ENCODE measurements at regions not wholly inside any gene's neighbourhood (a gene's known extent, or its start where the extent isn't known, plus 50 kb on each side); places are given as distances from the start of the nearest gene placed in this dataset.

DNA sequence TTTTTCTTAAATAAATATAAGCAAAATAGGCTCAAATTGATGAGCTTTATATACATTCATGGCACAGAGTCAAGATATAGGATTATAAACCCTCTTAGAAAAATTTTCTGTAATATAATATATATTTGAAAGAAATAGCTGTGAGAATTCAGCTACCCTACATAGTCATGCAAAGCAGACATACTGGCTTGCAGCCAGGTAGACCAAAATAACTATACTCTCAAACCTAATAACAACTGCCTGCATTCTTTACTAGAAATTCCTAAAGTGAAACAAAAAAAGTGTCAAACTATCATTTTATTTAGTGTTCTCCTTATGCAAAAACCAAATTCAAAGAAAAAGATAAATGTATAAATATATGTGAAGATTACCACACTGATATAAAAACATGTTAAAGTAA is 1390.2 kb downstream of the C4orf33 start:
- no peak for DNase-seq (ENCODE audit: low spot score)
- ChIA-PET CTCF (interaction anchor here (0.6 kb wide), 1 partner anchor 178 kb away, joined by 3 read pairs; no protein-coding TSS in a partner anchor), POLR2A (ENCODE audit: low non-redundant PET) (no interaction called here)
- H3K27ac ChIP-seq: no peak overlapping the region
- TF ChIP-seq, protein P1, sequence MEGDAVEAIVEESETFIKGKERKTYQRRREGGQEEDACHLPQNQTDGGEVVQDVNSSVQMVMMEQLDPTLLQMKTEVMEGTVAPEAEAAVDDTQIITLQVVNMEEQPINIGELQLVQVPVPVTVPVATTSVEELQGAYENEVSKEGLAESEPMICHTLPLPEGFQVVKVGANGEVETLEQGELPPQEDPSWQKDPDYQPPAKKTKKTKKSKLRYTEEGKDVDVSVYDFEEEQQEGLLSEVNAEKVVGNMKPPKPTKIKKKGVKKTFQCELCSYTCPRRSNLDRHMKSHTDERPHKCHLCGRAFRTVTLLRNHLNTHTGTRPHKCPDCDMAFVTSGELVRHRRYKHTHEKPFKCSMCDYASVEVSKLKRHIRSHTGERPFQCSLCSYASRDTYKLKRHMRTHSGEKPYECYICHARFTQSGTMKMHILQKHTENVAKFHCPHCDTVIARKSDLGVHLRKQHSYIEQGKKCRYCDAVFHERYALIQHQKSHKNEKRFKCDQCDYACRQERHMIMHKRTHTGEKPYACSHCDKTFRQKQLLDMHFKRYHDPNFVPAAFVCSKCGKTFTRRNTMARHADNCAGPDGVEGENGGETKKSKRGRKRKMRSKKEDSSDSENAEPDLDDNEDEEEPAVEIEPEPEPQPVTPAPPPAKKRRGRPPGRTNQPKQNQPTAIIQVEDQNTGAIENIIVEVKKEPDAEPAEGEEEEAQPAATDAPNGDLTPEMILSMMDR (conservative IDR thresholded peaks at IDR 0.05; ENCODE audit: low read depth): no peak

DNA sequence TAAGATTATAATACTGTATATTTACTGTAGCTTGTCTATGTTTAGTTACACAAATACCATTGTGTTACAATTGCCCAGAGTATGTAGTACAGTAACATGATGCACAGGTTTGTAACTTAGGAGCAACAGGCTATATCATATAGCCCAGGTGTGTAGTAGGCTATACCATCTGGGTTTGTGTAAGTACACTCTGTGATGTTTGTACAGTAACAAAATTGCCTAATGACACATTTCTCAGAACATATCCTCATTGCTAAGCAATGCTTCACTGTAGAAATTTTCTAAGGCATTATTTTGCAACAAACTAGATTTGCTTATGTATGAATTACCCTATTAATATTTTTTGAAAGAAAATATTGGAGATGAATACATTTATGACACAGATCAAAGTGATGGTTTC is 1390.9 kb downstream of the C4orf33 start:
- DNase-seq (ENCODE audit: low spot score): no peak
- TF ChIP-seq, protein P1 (conservative IDR thresholded peaks at IDR 0.05; ENCODE audit: low read depth): no peak
- H3K27ac ChIP-seq: no peak overlapping the region
- ChIA-PET POLR2A (ENCODE audit: low non-redundant PET) (no interaction called here), CTCF (no interaction called here)

DNA sequence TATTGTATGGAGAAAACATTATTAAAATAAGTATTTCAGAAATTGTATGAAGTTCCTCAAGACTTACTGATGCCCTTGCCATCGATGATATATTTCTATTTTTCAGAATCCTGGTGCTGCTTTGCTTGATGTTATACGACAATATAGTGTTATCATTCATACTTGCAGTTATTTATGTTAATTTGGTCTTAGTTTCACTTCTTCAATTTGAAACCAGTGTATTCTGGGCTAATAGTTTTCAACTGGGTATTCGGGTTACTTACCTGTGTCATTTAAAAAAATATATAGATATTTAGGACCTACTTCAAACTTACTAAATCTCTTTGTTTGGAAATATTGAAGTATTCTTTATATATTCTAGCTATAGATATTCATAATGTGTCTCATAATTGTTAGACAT is 1414.7 kb downstream of the C4orf33 start:
- CTCF ChIA-PET: interaction anchor here (0.7 kb wide), 1 partner anchor 15 kb away, joined by 3 read pairs; no protein-coding TSS in a partner anchor
- TF ChIP-seq, protein P1 (conservative IDR thresholded peaks at IDR 0.05; ENCODE audit: low read depth): no peak
- no peak for DNase-seq (ENCODE audit: low spot score)
- POLR2A ChIA-PET (ENCODE audit: low non-redundant PET): no interaction called here
- H3K27ac ChIP-seq: no peak overlapping the region

DNA sequence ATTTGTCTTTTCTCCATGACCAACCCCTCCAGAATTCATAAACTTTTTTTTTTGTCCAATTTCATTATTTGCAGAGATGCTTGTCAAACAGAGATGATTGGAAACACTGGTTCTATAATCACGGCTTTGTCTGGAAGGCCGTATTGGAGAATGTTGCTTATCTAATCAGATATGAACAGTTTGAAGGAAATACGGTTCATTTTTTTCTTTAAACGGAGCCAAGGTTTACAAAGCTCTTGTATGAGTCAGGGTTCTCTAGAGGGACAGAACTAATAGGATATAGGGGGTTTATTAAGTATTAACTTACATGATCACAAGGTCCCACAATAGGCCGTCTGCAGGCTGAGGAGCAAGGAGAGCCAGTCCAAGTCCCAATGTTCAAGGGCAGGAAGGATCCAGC is 1415.8 kb downstream of the C4orf33 start:
- TF ChIP-seq, protein P1 (conservative IDR thresholded peaks at IDR 0.05; ENCODE audit: low read depth): no peak
- POLR2A ChIA-PET (ENCODE audit: low non-redundant PET): no interaction called here
- H3K27ac ChIP-seq: no peak overlapping the region
- DNase-seq (ENCODE audit: low spot score): no peak
- CTCF ChIA-PET: no interaction called here

DNA sequence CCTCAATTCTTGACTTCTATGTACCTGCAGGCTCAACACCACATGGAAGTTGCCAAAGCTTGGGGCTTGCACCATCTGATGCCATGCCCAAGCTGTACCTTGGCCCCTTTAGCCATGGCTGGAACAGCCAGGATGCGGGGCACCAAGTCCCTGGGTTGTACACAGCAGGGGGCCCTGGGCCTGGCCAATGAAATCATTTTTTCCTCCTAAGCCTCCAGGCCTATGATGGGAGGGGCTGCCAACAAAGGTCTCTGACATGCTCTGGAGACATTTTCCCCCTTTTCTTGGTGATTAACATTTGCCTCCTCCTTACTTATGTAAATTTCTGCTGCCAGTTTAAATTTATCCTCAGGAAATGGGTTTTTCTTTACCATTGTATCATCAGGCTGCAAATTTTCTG is 1428.1 kb downstream of the C4orf33 start:
- no peak overlapping the region for H3K27ac ChIP-seq
- no peak for DNase-seq (ENCODE audit: low spot score)
- ChIA-PET POLR2A (ENCODE audit: low non-redundant PET) (no interaction called here), CTCF (no interaction called here)
- TF ChIP-seq, protein P1 (conservative IDR thresholded peaks at IDR 0.05; ENCODE audit: low read depth): no peak

DNA sequence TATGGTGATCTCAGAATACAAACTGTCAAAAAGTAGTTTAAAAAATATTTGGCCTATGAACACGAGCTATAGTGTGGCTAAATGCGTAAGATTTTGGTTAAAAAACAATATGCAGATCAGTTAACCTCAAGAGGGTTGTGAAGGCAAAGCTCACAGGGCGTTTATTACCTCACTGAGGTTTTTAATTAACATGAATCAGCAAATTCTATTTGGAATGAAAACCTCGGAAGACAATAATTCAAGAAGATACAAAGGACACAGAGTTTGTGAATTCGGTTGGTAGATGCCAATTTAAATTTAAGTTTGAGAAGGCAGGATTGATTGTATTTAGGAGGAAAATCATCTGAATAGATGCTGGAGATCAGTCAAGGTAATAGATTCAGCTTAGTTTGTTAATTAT is 1434.6 kb downstream of the C4orf33 start:
- no peak for DNase-seq (ENCODE audit: low spot score)
- no peak overlapping the region for H3K27ac ChIP-seq
- POLR2A ChIA-PET (ENCODE audit: low non-redundant PET): no interaction called here
- TF ChIP-seq, protein P1 (conservative IDR thresholded peaks at IDR 0.05; ENCODE audit: low read depth): no peak
- CTCF ChIA-PET: interaction anchor here (0.6 to 1.2 kb wide), 3 partner anchors 15 to 1168 kb away, joined by 3 read pairs; no protein-coding TSS in a partner anchor

DNA sequence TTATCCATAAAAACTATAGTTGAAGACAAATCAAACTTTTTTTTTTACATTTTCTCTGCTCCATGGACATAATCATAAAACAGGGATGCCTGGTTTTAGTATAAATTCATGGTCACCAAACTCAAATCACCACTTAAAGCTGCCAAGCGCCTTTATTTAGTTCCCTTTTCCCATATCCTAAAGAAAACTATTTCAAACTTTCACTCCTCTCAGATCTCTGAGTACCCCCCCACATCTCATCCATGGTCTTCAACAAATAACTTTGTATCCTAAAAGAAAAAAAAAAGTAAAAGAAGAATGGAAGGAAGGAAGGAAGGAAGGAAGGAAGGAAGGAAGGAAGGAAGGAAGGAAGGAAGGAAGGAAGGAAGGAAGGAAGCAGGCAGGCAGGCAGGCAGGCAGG is 1438.7 kb downstream of the C4orf33 start:
- CTCF ChIA-PET: no interaction called here

More for the DNA sequence above, 1438.7 kb downstream of the C4orf33 start:
- H3K27ac ChIP-seq: no peak overlapping the region
- TF ChIP-seq, protein P1 (conservative IDR thresholded peaks at IDR 0.05; ENCODE audit: low read depth): no peak
- no peak for DNase-seq (ENCODE audit: low spot score)
- POLR2A ChIA-PET (ENCODE audit: low non-redundant PET): no interaction called here
